Dermis microvascular lymphatic vessel endothelial cell (primary cell): ENCODE measurements at regions not wholly inside any gene's neighbourhood (a gene's known extent, or its start where the extent isn't known, plus 50 kb on each side); places are given as distances from the start of the nearest gene placed in this dataset.

Experiments
- DNase-seq, 2 donors: peaks; one replicate each; pipeline versions ENCODE4 v3.0.0 to v3.0.0-alpha.2; 2010; ENCODE audit warnings: low read depth in 2 of 2

- no peak for DNase-seq
Measured at GRCh38 chr20:60125513-60125912, 167.3 kb downstream of the CDH26 start.

- no peak for DNase-seq
Measured at GRCh38 chr20:60126975-60127374, 168.8 kb downstream of the CDH26 start.

- no peak for DNase-seq
Measured at GRCh38 chr20:60131375-60131774, 173.2 kb downstream of the CDH26 start.

- DNase-seq, result no peak
Measured at GRCh38 chr20:60132162-60132826, 174.1 kb downstream of the CDH26 start.

GRCh38 chr20:60132827-60133670 lies 174.8 kb downstream of the CDH26 start:
- DNase-seq, result no peak

- DNase-seq, result no peak
Measured at GRCh38 chr20:60135276-60135675, 177.1 kb downstream of the CDH26 start.

- DNase-seq, result no peak
Measured at GRCh38 chr20:60136645-60137401, 178.6 kb downstream of the CDH26 start.

- no peak for DNase-seq
Measured at GRCh38 chr20:60137657-60138245, 179.5 kb downstream of the CDH26 start.

GRCh38 chr20:60138256-60139220 lies 180.3 kb downstream of the CDH26 start:
- no peak for DNase-seq

GRCh38 chr20:60139663-60140446 lies 181.6 kb downstream of the CDH26 start:
- DNase-seq, result peak; percentile 13 to 58

GRCh38 chr20:60142587-60142986 lies 184.4 kb downstream of the CDH26 start:
- no peak for DNase-seq

- no peak for DNase-seq
Measured at GRCh38 chr20:60143261-60143842, 185.1 kb downstream of the CDH26 start.

- DNase-seq, result no peak
Measured at GRCh38 chr20:60144404-60144803, 186.2 kb downstream of the CDH26 start.

GRCh38 chr20:60144974-60145527 lies 186.8 kb downstream of the CDH26 start:
- no peak for DNase-seq

- no peak for DNase-seq
Measured at GRCh38 chr20:60147004-60147403, 188.8 kb downstream of the CDH26 start.

- no peak for DNase-seq
Measured at GRCh38 chr20:60148885-60149284, 190.7 kb downstream of the CDH26 start.

GRCh38 chr20:60152792-60153191 lies 194.6 kb downstream of the CDH26 start:
- DNase-seq, result no peak

- no peak for DNase-seq
Measured at GRCh38 chr20:60160451-60161145, 202.4 kb downstream of the CDH26 start.

- DNase-seq, result no peak
Measured at GRCh38 chr20:60167812-60168211, 209.6 kb downstream of the CDH26 start.
